Astrocyte (in vitro differentiated cells and primary cell): ENCODE measurements at regions not wholly inside any gene's neighbourhood (a gene's known extent, or its start where the extent isn't known, plus 50 kb on each side); places are given as distances from the start of the nearest gene placed in this dataset.

Source experiments
- DNase-seq: peaks from one replicate; pipeline ENCODE4 v3.0.0-alpha.2; 2010; ENCODE audit warnings: low read depth
- FAIRE-seq: peaks from 2 replicates; lab custom pipeline; 2011; peaks lifted over from hg19 to GRCh38; lab: Jason Lieb, UNC
- H2AFZ ChIP-seq: 2 replicates; pipeline ENCODE4 v1.6.0; 2012; ENCODE audit warnings: low read depth, low read length, inconsistent platforms
- H3K27ac ChIP-seq: 2 replicates; pipeline ENCODE4 v1.5.1; 2011; ENCODE audit warnings: low read depth, low read length, inconsistent platforms
- H3K27me3 ChIP-seq: 2 replicates; pipeline ENCODE4 v1.6.0; 2011; ENCODE audit warnings: low read length, inconsistent platforms; ENCODE audit not compliant: insufficient read depth
- H3K36me3 ChIP-seq: 2 replicates; pipeline ENCODE4 v1.5.1; 2011; ENCODE audit warnings: low read length, inconsistent platforms; ENCODE audit not compliant: insufficient read depth
- H3K4me1 ChIP-seq: 2 replicates; pipeline ENCODE4 v1.5.1; 2011; ENCODE audit warnings: low read length, inconsistent platforms; ENCODE audit not compliant: insufficient read depth
- H3K4me2 ChIP-seq: 2 replicates; pipeline ENCODE4 v1.6.0; 2012; ENCODE audit warnings: low read length, inconsistent platforms
- H3K4me3 ChIP-seq: 2 replicates; pipeline ENCODE4 v1.5.1; 2011; ENCODE audit warnings: low read depth, mild to moderate bottlenecking, low read length, inconsistent platforms; ENCODE audit not compliant: insufficient read depth
- H3K79me2 ChIP-seq: 2 replicates; pipeline ENCODE4 v1.6.0; 2012; ENCODE audit warnings: mild to moderate bottlenecking, low read length, inconsistent platforms; ENCODE audit not compliant: insufficient read depth
- H3K9ac ChIP-seq: 2 replicates; pipeline ENCODE4 v1.6.0; 2012; ENCODE audit warnings: mild to moderate bottlenecking, low read length, inconsistent platforms
- H3K9me3 ChIP-seq: 2 replicates; pipeline ENCODE4 v1.5.1; 2012; ENCODE audit warnings: low read depth, mild to moderate bottlenecking, low read length, inconsistent platforms; ENCODE audit not compliant: insufficient read depth
- H4K20me1 ChIP-seq: 2 replicates; pipeline ENCODE4 v1.6.0; 2012; ENCODE audit warnings: low read length, inconsistent platforms; ENCODE audit not compliant: insufficient read depth
- H3K27ac Mint-ChIP-seq: one replicate; pipeline ENCODE4 v1.8.0; 2021; ENCODE audit warnings: mild to moderate bottlenecking, mixed read lengths; ENCODE audit not compliant: unreplicated experiment
- H3K27me3 Mint-ChIP-seq: one replicate; pipeline ENCODE4 v1.8.0; 2021; ENCODE audit warnings: low read depth, mixed read lengths; ENCODE audit not compliant: unreplicated experiment
- H3K36me3 Mint-ChIP-seq: one replicate; pipeline ENCODE4 v1.8.0; 2021; ENCODE audit warnings: low read depth, mixed read lengths; ENCODE audit not compliant: unreplicated experiment
- H3K4me1 Mint-ChIP-seq: one replicate; pipeline ENCODE4 v1.8.0; 2021; ENCODE audit warnings: low read depth, mixed read lengths; ENCODE audit not compliant: unreplicated experiment
- H3K4me3 Mint-ChIP-seq: one replicate; pipeline ENCODE4 v1.8.0; 2021; ENCODE audit warnings: mild to moderate bottlenecking, moderate library complexity, mixed read lengths; ENCODE audit not compliant: unreplicated experiment
- H3K9me3 Mint-ChIP-seq: one replicate; pipeline ENCODE4 v1.8.0; 2021; ENCODE audit warnings: mild to moderate bottlenecking, mixed read lengths; ENCODE audit not compliant: unreplicated experiment
- EZH2 ChIP-seq: IDR thresholded peaks from 2 replicates; pipeline ENCODE4 v1.6.1; 2012; ENCODE audit warnings: mild to moderate bottlenecking, low read length, inconsistent platforms; ENCODE audit not compliant: insufficient read depth
- TF ChIP-seq, protein P1 (sequence below): IDR thresholded peaks from 2 replicates; pipeline ENCODE4 v1.5.1; 2011; ENCODE audit warnings: low read depth, mild to moderate bottlenecking, inconsistent platforms, low read length, moderate library complexity; ENCODE audit not compliant: insufficient read depth

GRCh38 chr9:107123389-107123788 lies 159.7 kb upstream of the RAD23B start:
- Histone ChIP-seq H3K27ac (no peak overlapping the region), H4K20me1 (no peaks in the 10 kb centered on the region), H3K4me2 (no peak overlapping the region), H3K9ac (no peak overlapping the region), H3K79me2 (no peaks in the 10 kb centered on the region), H3K9me3 (no peaks in the 10 kb centered on the region), H3K4me1 (no peaks in the 10 kb centered on the region), H3K4me3 (no peak overlapping the region), H3K36me3 (no peaks in the 10 kb centered on the region), H2AFZ (no peak overlapping the region), H3K27me3 (no peaks in the 10 kb centered on the region)
- H3K9me3 Mint-ChIP-seq: peaks cover 3% of the 10 kb centered on the region
- H3K27ac Mint-ChIP-seq: no peak overlapping the region
- no peak for DNase-seq
- H3K36me3 Mint-ChIP-seq: no peaks in the 10 kb centered on the region
- no peak for FAIRE-seq
- peaks cover 28% of the 10 kb centered on the region for H3K27me3 Mint-ChIP-seq
- no peak overlapping the region for H3K4me3 Mint-ChIP-seq
- H3K4me1 Mint-ChIP-seq: no peaks in the 10 kb centered on the region
- no peak for TF ChIP-seq EZH2
- TF ChIP-seq, protein P1, sequence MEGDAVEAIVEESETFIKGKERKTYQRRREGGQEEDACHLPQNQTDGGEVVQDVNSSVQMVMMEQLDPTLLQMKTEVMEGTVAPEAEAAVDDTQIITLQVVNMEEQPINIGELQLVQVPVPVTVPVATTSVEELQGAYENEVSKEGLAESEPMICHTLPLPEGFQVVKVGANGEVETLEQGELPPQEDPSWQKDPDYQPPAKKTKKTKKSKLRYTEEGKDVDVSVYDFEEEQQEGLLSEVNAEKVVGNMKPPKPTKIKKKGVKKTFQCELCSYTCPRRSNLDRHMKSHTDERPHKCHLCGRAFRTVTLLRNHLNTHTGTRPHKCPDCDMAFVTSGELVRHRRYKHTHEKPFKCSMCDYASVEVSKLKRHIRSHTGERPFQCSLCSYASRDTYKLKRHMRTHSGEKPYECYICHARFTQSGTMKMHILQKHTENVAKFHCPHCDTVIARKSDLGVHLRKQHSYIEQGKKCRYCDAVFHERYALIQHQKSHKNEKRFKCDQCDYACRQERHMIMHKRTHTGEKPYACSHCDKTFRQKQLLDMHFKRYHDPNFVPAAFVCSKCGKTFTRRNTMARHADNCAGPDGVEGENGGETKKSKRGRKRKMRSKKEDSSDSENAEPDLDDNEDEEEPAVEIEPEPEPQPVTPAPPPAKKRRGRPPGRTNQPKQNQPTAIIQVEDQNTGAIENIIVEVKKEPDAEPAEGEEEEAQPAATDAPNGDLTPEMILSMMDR: no peak

DNA sequence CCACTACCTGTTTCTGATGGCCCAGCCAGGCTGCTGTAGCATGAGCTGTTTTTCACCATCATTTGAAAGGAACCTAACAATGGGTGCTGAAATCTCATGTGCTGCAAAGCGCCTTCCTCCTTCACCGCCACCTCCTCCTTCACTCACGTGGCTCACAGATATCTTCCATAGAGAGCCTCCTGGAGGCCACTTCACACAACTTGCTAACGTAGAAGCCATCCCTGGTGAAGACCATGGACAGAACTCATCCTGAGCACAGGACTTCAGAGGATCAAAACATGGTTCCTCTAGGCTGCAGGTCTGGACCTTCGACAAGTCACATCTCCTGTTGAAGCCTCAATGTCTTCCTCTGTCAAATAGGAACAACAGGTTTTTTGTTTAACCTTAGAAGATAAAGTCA lies 155.5 kb upstream of the RAD23B start:
- Histone ChIP-seq H3K4me3 (no peak overlapping the region), H4K20me1 (no peaks in the 10 kb centered on the region), H3K9me3 (no peaks in the 10 kb centered on the region), H3K4me1 (no peaks in the 10 kb centered on the region), H3K4me2 (no peak overlapping the region), H3K36me3 (no peaks in the 10 kb centered on the region), H3K27me3 (peaks cover 5% of the 10 kb centered on the region), H3K79me2 (no peaks in the 10 kb centered on the region), H2AFZ (no peak overlapping the region), H3K9ac (no peak overlapping the region), H3K27ac (no peak overlapping the region)
- FAIRE-seq (no peak), DNase-seq (no peak)
- Mint-ChIP-seq H3K4me1 (no peaks in the 10 kb centered on the region), H3K36me3 (no peaks in the 10 kb centered on the region), H3K4me3 (no peak overlapping the region), H3K27me3 (peaks cover 27% of the 10 kb centered on the region), H3K9me3 (peaks cover 3% of the 10 kb centered on the region), H3K27ac (no peak overlapping the region)
- TF ChIP-seq EZH2: no peak
- TF ChIP-seq, protein P1: no peak

DNA sequence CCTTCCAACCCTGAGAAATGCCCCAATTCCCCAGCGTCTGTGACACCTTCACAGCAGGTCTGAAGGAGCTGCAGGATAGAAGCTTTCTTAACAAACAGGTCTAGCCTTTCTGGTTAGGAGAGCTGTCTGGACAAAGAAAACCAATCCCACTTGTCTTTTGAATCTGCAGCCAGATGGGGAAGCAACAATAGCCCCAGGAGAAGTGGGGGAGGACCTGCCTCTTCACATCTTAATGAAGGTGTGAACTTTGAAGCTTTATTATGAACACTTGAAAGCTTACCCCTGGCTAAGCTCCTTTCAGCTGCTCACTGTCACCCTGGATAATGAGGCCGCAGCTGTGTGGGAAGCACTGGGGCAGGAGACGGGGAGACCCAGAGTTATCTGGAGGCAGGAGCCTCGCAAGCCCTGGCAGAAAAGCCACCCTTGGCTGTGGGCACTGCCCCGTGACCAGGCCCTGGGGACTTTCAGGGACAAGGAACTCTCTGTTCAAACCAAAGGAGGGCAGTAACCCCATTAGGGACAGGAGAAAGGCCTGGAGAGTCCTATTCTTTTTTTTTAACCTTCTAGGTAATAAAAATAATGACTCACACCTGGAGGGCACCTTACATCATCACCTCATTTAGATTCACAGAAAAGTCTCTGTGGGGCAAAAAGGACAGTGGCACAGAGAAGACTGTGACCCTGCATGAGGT lies 151.8 kb upstream of the RAD23B start:
- no peaks in the 10 kb centered on the region for H3K79me2 ChIP-seq
- no peak overlapping the region for H3K9ac ChIP-seq
- FAIRE-seq (no peak), DNase-seq (no peak)
- no peak overlapping the region for H3K4me3 ChIP-seq
- TF ChIP-seq, protein P1: no peak
- TF ChIP-seq EZH2: no peak
- H3K27ac ChIP-seq: no peak overlapping the region
- Mint-ChIP-seq H3K9me3 (peaks cover 3% of the 10 kb centered on the region), H3K4me1 (no peaks in the 10 kb centered on the region), H3K27me3 (peaks cover 32% of the 10 kb centered on the region), H3K36me3 (no peaks in the 10 kb centered on the region), H3K27ac (no peak overlapping the region), H3K4me3 (no peak overlapping the region)
- H3K36me3 ChIP-seq: no peaks in the 10 kb centered on the region
- peaks cover 5% of the 10 kb centered on the region for H3K27me3 ChIP-seq
- no peak overlapping the region for H2AFZ ChIP-seq
- H3K4me2 ChIP-seq: no peak overlapping the region
- no peaks in the 10 kb centered on the region for H4K20me1 ChIP-seq
- H3K4me1 ChIP-seq: no peaks in the 10 kb centered on the region
- H3K9me3 ChIP-seq: no peaks in the 10 kb centered on the region
